ENCODE measurements at regions not wholly inside any gene's neighbourhood (a gene's known extent, or its start where the extent isn't known, plus 50 kb on each side); places are given as distances from the start of the nearest gene placed in this dataset.

- no peak for DNase-seq
These were observed 669.9 kb downstream of the BRD1 start for GRCh38 chr22:49157529-49158339.

GRCh38 chr22:49156662-49157285 lies 670.9 kb downstream of the BRD1 start:
- no peak for DNase-seq

- no peak for DNase-seq
These were observed 671.7 kb downstream of the BRD1 start for GRCh38 chr22:49155770-49156580.

GRCh38 chr22:49155039-49155769 lies 672.5 kb downstream of the BRD1 start:
- no peak for DNase-seq

GRCh38 chr22:49154433-49154832 lies 673.2 kb downstream of the BRD1 start:
- DNase-seq: no peak

GRCh38 chr22:49153921-49154320 lies 673.8 kb downstream of the BRD1 start:
- no peak for DNase-seq

- no peak for DNase-seq
These were observed 674.5 kb downstream of the BRD1 start for GRCh38 chr22:49152939-49153770.

GRCh38 chr22:49152127-49152938 lies 675.3 kb downstream of the BRD1 start:
- no peak for DNase-seq

- DNase-seq: no peak
These were observed 676.2 kb downstream of the BRD1 start for GRCh38 chr22:49151256-49152126.

GRCh38 chr22:49150801-49151221 lies 676.9 kb downstream of the BRD1 start:
- no peak for DNase-seq

- DNase-seq: no peak
These were observed 677.7 kb downstream of the BRD1 start for GRCh38 chr22:49149721-49150608.

- DNase-seq: no peak
These were observed 678.7 kb downstream of the BRD1 start for GRCh38 chr22:49148895-49149418.

GRCh38 chr22:49147617-49148175 lies 680.0 kb downstream of the BRD1 start:
- no peak for DNase-seq

- DNase-seq: no peak
These were observed 680.5 kb downstream of the BRD1 start for GRCh38 chr22:49147171-49147570.

- DNase-seq: no peak
These were observed 681.2 kb downstream of the BRD1 start for GRCh38 chr22:49146511-49146910.

GRCh38 chr22:49143812-49144211 lies 683.9 kb downstream of the BRD1 start:
- DNase-seq: no peak

- no peak for DNase-seq
These were observed 684.8 kb downstream of the BRD1 start for GRCh38 chr22:49142891-49143290.

GRCh38 chr22:49142296-49142695 lies 685.4 kb downstream of the BRD1 start:
- DNase-seq: no peak
